GM18499 (cell line): ENCODE measurements at regions not wholly inside any gene's neighbourhood (a gene's known extent, or its start where the extent isn't known, plus 50 kb on each side); places are given as distances from the start of the nearest gene placed in this dataset.
A peak's percentile ranks its signal among the peaks of the same experiment; 100 is the strongest.

Source experiments
- ATAC-seq: cut with Tn5 transposase; IDR thresholded peaks from one replicate; pipeline ENCODE4 v1.9.1; 2021; ENCODE audit warnings: moderate number of reproducible peaks; ENCODE audit not compliant: insufficient read depth, unreplicated experiment

DNA sequence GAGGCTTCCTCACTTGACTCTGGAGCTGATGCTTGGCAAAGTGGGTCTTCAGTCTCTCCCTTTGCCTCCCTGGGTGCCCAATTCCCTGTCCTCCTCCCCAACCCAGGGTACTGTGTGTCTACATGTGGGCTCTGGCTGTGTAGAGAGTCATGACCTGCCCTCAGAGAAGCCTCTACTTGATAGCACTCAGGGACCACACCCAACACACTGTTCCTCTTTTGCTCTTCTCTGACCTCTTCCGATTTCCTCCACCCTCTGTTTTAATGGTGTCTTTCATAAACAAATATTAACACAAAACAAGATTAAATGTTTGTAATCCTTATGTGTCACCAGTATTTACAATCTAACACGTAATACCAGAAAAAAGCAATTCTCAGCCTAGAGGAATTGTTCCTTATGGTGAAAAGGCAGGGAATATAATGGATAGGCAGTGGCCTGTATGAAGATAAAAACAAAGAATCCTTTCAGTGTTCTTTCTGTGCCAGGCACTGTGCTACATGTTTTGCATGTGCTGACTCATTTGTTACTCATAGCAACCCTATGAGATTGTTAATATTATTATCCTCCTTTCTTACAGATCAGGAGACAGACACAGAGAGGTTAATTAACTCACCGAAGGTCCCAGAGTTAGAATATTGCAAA is 58.2 kb downstream of the HSD3B1 start:
- peak; percentile 65 for ATAC-seq

GRCh38 chr1:119569095-119569494 is 62.1 kb downstream of the HSD3B1 start:
- no peak for ATAC-seq
